Sigmoid colon (tissue), 6 donors: ENCODE measurements at regions not wholly inside any gene's neighbourhood (a gene's known extent, or its start where the extent isn't known, plus 50 kb on each side); places are given as distances from the start of the nearest gene placed in this dataset.

Experiments
- DNase-seq: peaks from one replicate; pipeline ENCODE4 v3.0.0-alpha.2; 2019
- H3K27ac ChIP-seq, 4 donors: fragments of 200-600 bp; sonication (generic); one replicate each; pipeline ENCODE4 v1.5.1; 2016 to 2019; ENCODE audit warnings: mild to moderate bottlenecking in 1 of 4
- H3K27me3 ChIP-seq, 3 donors: fragments of 200-600 bp; sonication (generic); one replicate each; pipeline ENCODE4 v1.5.1; 2019; ENCODE audit warnings: mild to moderate bottlenecking in 1 of 3
- H3K36me3 ChIP-seq, 4 donors: fragments of 200-600 bp; sonication (generic); one replicate each; pipeline ENCODE4 v1.5.1; 2016 to 2019
- H3K4me1 ChIP-seq, 4 donors: fragments of 200-600 bp; sonication (generic); one replicate each; pipeline ENCODE4 v1.5.1; 2017 to 2019
- H3K4me3 ChIP-seq, 4 donors: fragments of 200-600 bp; sonication (generic); one replicate each; pipeline ENCODE4 v1.5.1; 2017 to 2019; ENCODE audit warnings: mild to moderate bottlenecking in 2 of 4, moderate library complexity in 1 of 4
- H3K9me3 ChIP-seq, 4 donors: fragments of 200-600 bp in 3 of 4; sonication (generic) in 3 of 4; one replicate each; pipeline versions ENCODE4 v1.5.1 to v1.6.1; 2013 to 2019
- CTCF ChIP-seq, 4 experiments: fragments of 450-650 bp in 3 of 4; fragments of 200-600 bp in 1 of 4; IDR thresholded peaks; one replicate each; pipeline ENCODE4 v1.5.1; 2016 to 2019; ENCODE audit warnings: antibody characterized with exemption in 4 of 4, mild to moderate bottlenecking in 3 of 4, moderate library complexity in 2 of 4
- EP300 ChIP-seq, 4 donors: sonication (generic); formaldehyde crosslinking; IDR thresholded peaks; one replicate each; pipeline ENCODE4 v1.6.1; 2017; ENCODE audit warnings: antibody characterized with exemption in 4 of 4
- POLR2A ChIP-seq, 2 donors: fragments of 450-650 bp; IDR thresholded peaks; one replicate each; pipeline ENCODE4 v1.6.1; 2016; ENCODE audit warnings: antibody characterized with exemption in 2 of 2, mild to moderate bottlenecking in 2 of 2, moderate library complexity in 2 of 2
- POLR2AphosphoS5 ChIP-seq, 4 donors: sonication (generic); formaldehyde crosslinking; IDR thresholded peaks; one replicate each; pipeline ENCODE4 v1.6.1; 2017; ENCODE audit warnings: antibody characterized with exemption in 4 of 4
- WGBS, 2 donors: extraction: QIAGEN DNeasy Blood & Tissue Kit; methylation state at CpG; one replicate each; pipeline ENCODE4 v1.1.7; 2013; 5-methylcytosine and 5-hydroxymethylcytosine counted together
- intact Hi-C: fragments of 100-400 bp; cut with DNase I; formaldehyde crosslinking; loops from one replicate; pipeline ENCODE4 v1.15.1; 2023
- donor health status: healthy with polysubstance abuse.
- donor health status: healthy.

- TF ChIP-seq POLR2A (IDR thresholded peaks at IDR 0.05) = no peak
- TF ChIP-seq CTCF (IDR thresholded peaks at IDR 0.05) = no peak
- TF ChIP-seq POLR2AphosphoS5 (IDR thresholded peaks at IDR 0.05) = no peak
- no peak for TF ChIP-seq EP300 (IDR thresholded peaks at IDR 0.05)
- Histone ChIP-seq H3K27me3 (no peaks in the 10 kb centered on the region), H3K27ac (no peak overlapping the region), H3K4me1 (no peaks in the 10 kb centered on the region), H3K9me3 (no peaks in the 10 kb centered on the region), H3K4me3 (no peak overlapping the region), H3K36me3 (no peaks in the 10 kb centered on the region)
- 71 to 81% methylated on average over 2 of the region's 2 CpGs for WGBS, 2 donors
- intact Hi-C loops = no loop called here
- no peak for DNase-seq
Measured at GRCh38 chr1:106233511-106233910, 823.0 kb upstream of the PRMT6 start.

DNA sequence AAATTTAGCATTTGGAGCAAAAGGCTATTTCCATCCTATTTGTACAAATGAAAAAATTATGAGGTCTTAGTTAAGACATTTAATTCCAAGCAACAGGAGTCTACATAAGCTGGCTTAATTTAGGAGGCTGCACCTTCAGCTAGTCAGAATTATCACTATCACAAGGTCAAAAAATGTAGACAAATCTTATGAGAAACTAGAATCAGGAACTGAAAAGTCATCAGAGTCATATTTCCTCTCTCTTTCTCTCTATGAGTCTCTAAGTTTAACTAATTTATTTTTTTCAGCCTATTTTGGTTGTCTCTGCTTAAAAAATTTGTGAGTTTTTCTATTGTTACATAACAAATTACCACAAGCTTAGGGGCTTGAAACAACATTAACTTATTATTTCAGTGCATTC, 807.1 kb upstream of the PRMT6 start:
- intact Hi-C loops = no loop called here
- no peak overlapping the region for H3K27ac ChIP-seq
- TF ChIP-seq POLR2AphosphoS5 (IDR thresholded peaks at IDR 0.05) = no peak
- TF ChIP-seq CTCF (IDR thresholded peaks at IDR 0.05) = no peak
- TF ChIP-seq EP300 (IDR thresholded peaks at IDR 0.05) = no peak
- no peak for TF ChIP-seq POLR2A (IDR thresholded peaks at IDR 0.05)
- no peak for DNase-seq
- no peaks in the 10 kb centered on the region for H3K36me3 ChIP-seq
- H3K9me3 ChIP-seq = peaks cover 0 to 4% (median 0%) of the 10 kb centered on the region in 4 donors
- peaks cover 0 to 2% (median 0%) of the 10 kb centered on the region in 4 donors for H3K4me1 ChIP-seq
- H3K4me3 ChIP-seq = no peak overlapping the region
- H3K27me3 ChIP-seq = no peaks in the 10 kb centered on the region

DNA sequence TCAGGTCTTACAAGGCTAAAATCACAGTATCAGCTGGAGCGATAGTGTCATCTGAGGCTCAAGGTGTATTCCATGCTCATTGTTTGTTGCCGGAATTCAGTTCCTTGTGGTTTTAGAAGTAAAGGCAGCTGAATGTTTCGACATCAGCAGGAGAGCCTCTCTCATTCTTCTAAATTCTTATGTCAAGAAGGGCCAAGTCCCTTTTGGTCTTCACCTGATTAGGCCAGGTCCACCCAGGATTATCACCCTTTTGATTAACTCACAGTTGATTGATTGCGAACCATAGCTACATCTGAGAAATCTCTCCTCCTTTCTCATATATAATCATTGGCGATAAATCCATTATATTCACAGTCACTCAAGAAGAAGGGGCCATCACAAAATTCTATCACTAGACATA, 806.7 kb upstream of the PRMT6 start:
- no peak overlapping the region for H3K4me3 ChIP-seq
- no peaks in the 10 kb centered on the region for H3K36me3 ChIP-seq
- H3K4me1 ChIP-seq = peaks cover 0 to 6% (median 0%) of the 10 kb centered on the region in 4 donors
- WGBS, 2 donors = 67 to 71% methylated on average over 5 of the region's 5 CpGs
- H3K27me3 ChIP-seq = no peaks in the 10 kb centered on the region
- H3K9me3 ChIP-seq = peaks cover 0 to 4% (median 0%) of the 10 kb centered on the region in 4 donors
- intact Hi-C loops = no loop called here
- TF ChIP-seq CTCF (IDR thresholded peaks at IDR 0.05) (no peak), POLR2A (IDR thresholded peaks at IDR 0.05) (no peak), POLR2AphosphoS5 (IDR thresholded peaks at IDR 0.05) (no peak), EP300 (IDR thresholded peaks at IDR 0.05) (no peak)
- no peak overlapping the region for H3K27ac ChIP-seq
- DNase-seq = no peak

DNA sequence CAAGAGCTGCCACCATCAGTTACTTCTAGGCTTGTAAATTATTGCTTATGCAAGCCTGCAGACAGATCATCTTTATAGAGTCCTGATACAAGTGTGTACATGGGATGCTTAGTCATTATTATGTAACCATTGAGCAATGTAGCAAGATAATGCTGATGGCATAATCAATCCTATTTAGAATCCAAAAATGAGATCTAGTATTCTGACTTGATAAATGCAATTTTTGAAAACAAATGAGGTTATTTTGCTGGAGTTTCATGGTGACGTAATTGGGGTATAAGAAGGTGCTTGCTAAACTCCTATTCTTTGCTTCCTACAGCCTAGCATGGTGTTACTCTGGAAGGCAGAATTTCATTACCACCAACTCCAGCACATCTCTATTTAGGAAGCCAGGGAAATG, 801.7 kb upstream of the PRMT6 start:
- DNase-seq = no peak
- Histone ChIP-seq H3K4me3 (no peak overlapping the region), H3K36me3 (no peaks in the 10 kb centered on the region), H3K27me3 (no peaks in the 10 kb centered on the region), H3K4me1 (peaks cover 0 to 7% (median 0%) of the 10 kb centered on the region in 4 donors), H3K27ac (no peak overlapping the region), H3K9me3 (no peaks in the 10 kb centered on the region)
- TF ChIP-seq EP300 (IDR thresholded peaks at IDR 0.05) = no peak
- no peak for TF ChIP-seq CTCF (IDR thresholded peaks at IDR 0.05)
- no peak for TF ChIP-seq POLR2A (IDR thresholded peaks at IDR 0.05)
- no peak for TF ChIP-seq POLR2AphosphoS5 (IDR thresholded peaks at IDR 0.05)
- 86% methylated on average over 1 of the region's 1 CpG for WGBS, 2 donors
- intact Hi-C loops = no loop called here

DNA sequence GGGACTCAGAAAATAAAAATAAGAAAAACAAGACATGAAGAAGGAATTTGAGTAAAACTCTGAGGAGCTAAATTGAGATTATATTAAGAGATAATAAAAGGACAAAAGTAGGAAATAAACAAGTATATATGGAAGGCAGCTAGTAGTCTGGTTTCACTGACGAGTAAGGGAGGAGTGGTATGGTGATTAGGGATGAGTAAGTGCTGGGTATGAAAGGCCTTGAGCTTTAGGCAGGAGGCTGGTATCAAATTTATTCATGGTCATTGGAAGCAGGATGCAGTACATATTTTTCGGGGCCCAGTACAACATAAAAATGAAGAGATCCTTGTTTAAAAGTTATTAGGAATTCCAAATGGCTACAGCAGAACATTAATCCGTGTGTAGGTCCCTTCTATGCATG, 789.7 kb upstream of the PRMT6 start:
- WGBS, 2 donors = 62 to 64% methylated on average over 3 of the region's 3 CpGs
- TF ChIP-seq EP300 (IDR thresholded peaks at IDR 0.05) = no peak
- no peak for TF ChIP-seq POLR2A (IDR thresholded peaks at IDR 0.05)
- TF ChIP-seq CTCF (IDR thresholded peaks at IDR 0.05) = no peak
- no peak for TF ChIP-seq POLR2AphosphoS5 (IDR thresholded peaks at IDR 0.05)
- intact Hi-C loops = no loop called here

More for the DNA sequence above, 789.7 kb upstream of the PRMT6 start:
- H3K4me3 ChIP-seq = no peak overlapping the region
- no peaks in the 10 kb centered on the region for H3K36me3 ChIP-seq
- no peak for DNase-seq
- H3K9me3 ChIP-seq = no peaks in the 10 kb centered on the region
- H3K27me3 ChIP-seq = no peaks in the 10 kb centered on the region
- no peak overlapping the region for H3K27ac ChIP-seq
- H3K4me1 ChIP-seq = no peaks in the 10 kb centered on the region
